Cardiac muscle cell (in vitro differentiated cells and primary cell): ENCODE measurements at regions not wholly inside any gene's neighbourhood (a gene's known extent, or its start where the extent isn't known, plus 50 kb on each side); places are given as distances from the start of the nearest gene placed in this dataset.
"Not testable (repeated sequence)": the region's sequence is repeated elsewhere in the genome, so short reads cannot be mapped to it uniquely, and the experiment has no call there.

Experiments used
- DNase-seq, 2 donors: peaks; one replicate each; pipeline versions ENCODE4 v3.0.0 to v3.0.0-alpha.2; 2010 to 2017; ENCODE audit warnings: low read depth in 1 of 2, low spot score in 1 of 2
- H3K27ac ChIP-seq: fragments of 200-600 bp; sonication (generic); 2 replicates; pipeline ENCODE4 v1.5.1; 2016
- H3K27me3 ChIP-seq: fragments of 200-600 bp; sonication (generic); 2 replicates; pipeline ENCODE4 v1.6.0; 2016; ENCODE audit warnings: control low read depth
- H3K36me3 ChIP-seq: fragments of 200-600 bp; sonication (generic); 2 replicates; pipeline ENCODE4 v1.5.1; 2016; ENCODE audit warnings: control low read depth
- H3K4me1 ChIP-seq: fragments of 200-600 bp; sonication (generic); 2 replicates; pipeline ENCODE4 v1.8.1; 2017; ENCODE audit warnings: low read depth, mild to moderate bottlenecking, mixed run types
- H3K4me3 ChIP-seq: fragments of 200-600 bp; sonication (generic); 2 replicates; pipeline ENCODE4 v1.5.1; 2016; ENCODE audit warnings: mild to moderate bottlenecking
- H3K9me3 ChIP-seq: fragments of 200-600 bp; sonication (generic); 2 replicates; pipeline ENCODE4 v1.5.1; 2017; ENCODE audit warnings: low read depth, mild to moderate bottlenecking, control low read depth
- CTCF ChIP-seq: IDR thresholded peaks from 2 replicates; pipeline ENCODE4 v1.5.1; 2012; ENCODE audit warnings: low read depth, mild to moderate bottlenecking, low read length

GRCh38 chr13:54599413-54599812 lies 1570.8 kb downstream of the OLFM4 start:
- H3K4me3 ChIP-seq = no peak overlapping the region
- no peak for TF ChIP-seq CTCF
- no peaks in the 10 kb centered on the region for H3K27me3 ChIP-seq
- H3K9me3 ChIP-seq = no peaks in the 10 kb centered on the region
- DNase-seq = no peak
- no peak overlapping the region for H3K27ac ChIP-seq
- no peaks in the 10 kb centered on the region for H3K36me3 ChIP-seq
- H3K4me1 ChIP-seq = no peaks in the 10 kb centered on the region

- Histone ChIP-seq H3K27me3 (no peaks in the 10 kb centered on the region), H3K27ac (no peak overlapping the region), H3K4me1 (no peaks in the 10 kb centered on the region), H3K9me3 (no peaks in the 10 kb centered on the region), H3K36me3 (no peaks in the 10 kb centered on the region), H3K4me3 (no peak overlapping the region)
- no peak for TF ChIP-seq CTCF
- DNase-seq = no peak
Observed at GRCh38 chr13:54606944-54607343, 1578.3 kb downstream of the OLFM4 start.

GRCh38 chr13:54607421-54607820 lies 1578.8 kb downstream of the OLFM4 start:
- no peak for DNase-seq
- H3K9me3 ChIP-seq = no peaks in the 10 kb centered on the region
- H3K4me1 ChIP-seq = no peaks in the 10 kb centered on the region
- H3K27me3 ChIP-seq = no peaks in the 10 kb centered on the region
- no peak overlapping the region for H3K27ac ChIP-seq
- no peaks in the 10 kb centered on the region for H3K36me3 ChIP-seq
- H3K4me3 ChIP-seq = no peak overlapping the region
- no peak for TF ChIP-seq CTCF

GRCh38 chr13:54611390-54611789 lies 1582.8 kb downstream of the OLFM4 start:
- no peak for TF ChIP-seq CTCF
- Histone ChIP-seq H3K9me3 (no peaks in the 10 kb centered on the region), H3K4me3 (no peak overlapping the region), H3K27me3 (no peaks in the 10 kb centered on the region), H3K4me1 (no peaks in the 10 kb centered on the region), H3K36me3 (no peaks in the 10 kb centered on the region), H3K27ac (no peak overlapping the region)
- no peak for DNase-seq

GRCh38 chr13:54614726-54615125 lies 1586.1 kb downstream of the OLFM4 start:
- no peak for DNase-seq
- Histone ChIP-seq H3K9me3 (no peaks in the 10 kb centered on the region), H3K27me3 (no peaks in the 10 kb centered on the region), H3K36me3 (no peaks in the 10 kb centered on the region), H3K27ac (no peak overlapping the region), H3K4me1 (no peaks in the 10 kb centered on the region), H3K4me3 (no peak overlapping the region)
- no peak for TF ChIP-seq CTCF

GRCh38 chr13:54626504-54626903 lies 1597.9 kb downstream of the OLFM4 start:
- H3K4me1 ChIP-seq, H3K9me3 ChIP-seq, DNase-seq, H3K4me3 ChIP-seq, H3K27me3 ChIP-seq, H3K36me3 ChIP-seq, H3K27ac ChIP-seq: not testable (repeated sequence)
